ENCODE measurements at regions not wholly inside any gene's neighbourhood (a gene's known extent, or its start where the extent isn't known, plus 50 kb on each side); places are given as distances from the start of the nearest gene placed in this dataset.

GRCh38 chr12:32949815-32950214 is 53.2 kb upstream of the PKP2 start:
- TF ChIP-seq EP300 (IDR thresholded peaks at IDR 0.05) (no peak), CTCF (IDR thresholded peaks at IDR 0.05) (no peak), POLR2A (IDR thresholded peaks at IDR 0.05) (no peak)
- no peak for DNase-seq (ENCODE audit: low spot score in 2 of 2)
- Histone ChIP-seq H3K9me3 (no peaks in the 10 kb centered on the region), H3K27me3 (no peaks in the 10 kb centered on the region), H3K27ac (no peak overlapping the region), H3K36me3 (no peaks in the 10 kb centered on the region), H3K4me3 (no peak overlapping the region), H3K4me1 (no peaks in the 10 kb centered on the region)
- WGBS, 2 donors = 65 to 78% methylated on average over 3 of the region's 3 CpGs

GRCh38 chr12:32947206-32948067 is 50.9 kb upstream of the PKP2 start:
- no peak for TF ChIP-seq EP300 (IDR thresholded peaks at IDR 0.05)
- peak in 4 of 5 experiments; percentile 18 to 54 (median 23) for TF ChIP-seq CTCF (IDR thresholded peaks at IDR 0.05)
- DNase-seq (ENCODE audit: low spot score in 2 of 2) = no peak
- no peak overlapping the region for H3K4me3 ChIP-seq
- H3K9me3 ChIP-seq = no peaks in the 10 kb centered on the region
- H3K27me3 ChIP-seq = no peaks in the 10 kb centered on the region
- H3K36me3 ChIP-seq = no peaks in the 10 kb centered on the region
- H3K4me1 ChIP-seq = no peaks in the 10 kb centered on the region
- peak overlapping the region in 1 of 4 donors; percentile 36 for H3K27ac ChIP-seq
- WGBS, 2 donors = 76 to 77% methylated on average over 4 of the region's 4 CpGs

- Histone ChIP-seq H3K36me3 (no peaks in the 10 kb centered on the region), H3K4me1 (no peaks in the 10 kb centered on the region), H3K27me3 (no peaks in the 10 kb centered on the region), H3K9me3 (no peaks in the 10 kb centered on the region), H3K27ac (peak overlapping the region in 1 of 4 donors; percentile 36), H3K4me3 (no peak overlapping the region)
- TF ChIP-seq EP300 (IDR thresholded peaks at IDR 0.05) = no peak
- no peak for TF ChIP-seq POLR2A (IDR thresholded peaks at IDR 0.05)
- TF ChIP-seq CTCF (IDR thresholded peaks at IDR 0.05) = no peak
- 63 to 72% methylated on average over 6 of the region's 6 CpGs for WGBS, 2 donors
- no peak for DNase-seq (ENCODE audit: low spot score in 2 of 2)
These were observed 50.0 kb upstream of the PKP2 start for GRCh38 chr12:32946504-32947131.

All from tibial nerve (tissue), 4 donors.